Endothelial cell of umbilical vein (primary cell): ENCODE measurements at regions not wholly inside any gene's neighbourhood (a gene's known extent, or its start where the extent isn't known, plus 50 kb on each side); places are given as distances from the start of the nearest gene placed in this dataset.

Experiments used
- EZH2 ChIP-seq: IDR thresholded peaks from 2 replicates; pipeline ENCODE4 v1.6.1; 2012; ENCODE audit warnings: borderline replicate concordance, low read depth, mild to moderate bottlenecking, moderate library complexity, low read length, inconsistent platforms; ENCODE audit not compliant: severe bottlenecking
- GATA2 ChIP-seq: IDR thresholded peaks from 2 replicates; pipeline ENCODE4 v1.7.0; 2011; ENCODE audit warnings: low read depth, mild to moderate bottlenecking, moderate library complexity, mixed read lengths, low read length; ENCODE audit not compliant: insufficient read length, insufficient read depth
- MYC ChIP-seq: IDR thresholded peaks from one replicate; pipeline ENCODE4 v1.6.1; 2011; ENCODE audit warnings: mild to moderate bottlenecking, low read depth, low read length
- POLR2A ChIP-seq: IDR thresholded peaks from 2 replicates; pipeline ENCODE4 v1.6.1; 2012; ENCODE audit warnings: low read depth, mild to moderate bottlenecking, control low read depth, low read length
- POLR2AphosphoS5 ChIP-seq: IDR thresholded peaks from 2 replicates; pipeline ENCODE4 v1.6.1; 2012; ENCODE audit warnings: low read depth, mild to moderate bottlenecking, control low read depth, low read length, moderate library complexity; ENCODE audit not compliant: insufficient read depth
- TF ChIP-seq, protein P1 (sequence below), 2 donors: IDR thresholded peaks; 1 replicate in 1 of 2; 2 replicates in 1 of 2; pipeline ENCODE4 v1.5.1; 2011; ENCODE audit warnings: low read length in 2 of 2, mild to moderate bottlenecking in 2 of 2, moderate library complexity in 2 of 2, control low read depth in 1 of 2, inconsistent platforms in 1 of 2, low read depth in 1 of 2; ENCODE audit not compliant: insufficient read depth in 1 of 2; ENCODE audit errors: extremely low read depth in 1 of 2
- TF ChIP-seq, protein P2 (sequence below): IDR thresholded peaks from 2 replicates; pipeline ENCODE4 v1.6.1; 2011; ENCODE audit not compliant: insufficient read depth, insufficient read length

DNA sequence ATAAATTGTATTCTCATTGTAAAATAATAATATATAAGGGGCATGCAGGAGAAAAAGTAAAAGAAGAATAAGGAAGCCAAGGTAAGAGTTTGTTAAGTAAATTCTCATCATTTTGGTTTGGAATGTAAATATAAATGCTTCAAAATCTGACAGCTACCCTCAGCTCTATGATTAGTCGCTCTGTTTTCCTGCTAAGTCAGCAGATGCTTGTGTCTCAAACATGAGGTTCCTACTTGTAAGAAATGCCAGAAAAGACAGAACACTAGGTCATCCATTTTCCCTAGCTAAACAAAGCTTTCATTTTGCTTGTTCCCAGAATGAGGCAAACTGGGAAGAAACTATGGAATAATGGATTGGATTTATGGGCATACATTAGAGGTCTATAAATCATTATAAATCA, 293.1 kb downstream of the DMRTA1 start:
- TF ChIP-seq POLR2A = no peak
- TF ChIP-seq, protein P1, sequence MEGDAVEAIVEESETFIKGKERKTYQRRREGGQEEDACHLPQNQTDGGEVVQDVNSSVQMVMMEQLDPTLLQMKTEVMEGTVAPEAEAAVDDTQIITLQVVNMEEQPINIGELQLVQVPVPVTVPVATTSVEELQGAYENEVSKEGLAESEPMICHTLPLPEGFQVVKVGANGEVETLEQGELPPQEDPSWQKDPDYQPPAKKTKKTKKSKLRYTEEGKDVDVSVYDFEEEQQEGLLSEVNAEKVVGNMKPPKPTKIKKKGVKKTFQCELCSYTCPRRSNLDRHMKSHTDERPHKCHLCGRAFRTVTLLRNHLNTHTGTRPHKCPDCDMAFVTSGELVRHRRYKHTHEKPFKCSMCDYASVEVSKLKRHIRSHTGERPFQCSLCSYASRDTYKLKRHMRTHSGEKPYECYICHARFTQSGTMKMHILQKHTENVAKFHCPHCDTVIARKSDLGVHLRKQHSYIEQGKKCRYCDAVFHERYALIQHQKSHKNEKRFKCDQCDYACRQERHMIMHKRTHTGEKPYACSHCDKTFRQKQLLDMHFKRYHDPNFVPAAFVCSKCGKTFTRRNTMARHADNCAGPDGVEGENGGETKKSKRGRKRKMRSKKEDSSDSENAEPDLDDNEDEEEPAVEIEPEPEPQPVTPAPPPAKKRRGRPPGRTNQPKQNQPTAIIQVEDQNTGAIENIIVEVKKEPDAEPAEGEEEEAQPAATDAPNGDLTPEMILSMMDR (IDR thresholded peaks at IDR 0.05; ENCODE audit: extremely low read depth in 1 of 2, insufficient read depth in 1 of 2, low read depth in 1 of 2, low read length in 2 of 2) = no peak
- TF ChIP-seq, protein P2, sequence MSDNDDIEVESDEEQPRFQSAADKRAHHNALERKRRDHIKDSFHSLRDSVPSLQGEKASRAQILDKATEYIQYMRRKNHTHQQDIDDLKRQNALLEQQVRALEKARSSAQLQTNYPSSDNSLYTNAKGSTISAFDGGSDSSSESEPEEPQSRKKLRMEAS = no peak
- no peak for TF ChIP-seq MYC
- no peak for TF ChIP-seq EZH2
- no peak for TF ChIP-seq POLR2AphosphoS5
- no peak for TF ChIP-seq GATA2
